Stimulated activated CD4-positive, alpha-beta T cell treated with anti-CD3 and anti-CD28 coated beads, Interleukin-1b, Interleukin-23, amount 100 ng/mL, for 24 hours (primary cell): ENCODE measurements at regions not wholly inside any gene's neighbourhood (a gene's known extent, or its start where the extent isn't known, plus 50 kb on each side); places are given as distances from the start of the nearest gene placed in this dataset.

ENCODE experiments used
- DNase-seq, 4 experiments: peaks; one replicate each; pipeline ENCODE4 v3.0.0-alpha.2; 2020; ENCODE audit warnings: low read depth in 4 of 4, low spot score in 1 of 4

- no peak for DNase-seq
These were observed 143.4 kb upstream of the CDH6 start for GRCh38 chr5:31049936-31050704.

- DNase-seq: no peak
These were observed 144.0 kb upstream of the CDH6 start for GRCh38 chr5:31049461-31049860.

- no peak for DNase-seq
These were observed 144.9 kb upstream of the CDH6 start for GRCh38 chr5:31048282-31049270.

- no peak for DNase-seq
These were observed 145.9 kb upstream of the CDH6 start for GRCh38 chr5:31047621-31048020.

GRCh38 chr5:31047007-31047406 is 146.5 kb upstream of the CDH6 start:
- no peak for DNase-seq

GRCh38 chr5:31036411-31036810 is 157.1 kb upstream of the CDH6 start:
- DNase-seq: no peak

- no peak for DNase-seq
These were observed 160.2 kb upstream of the CDH6 start for GRCh38 chr5:31033295-31033694.

GRCh38 chr5:31029925-31030324 is 163.6 kb upstream of the CDH6 start:
- DNase-seq: no peak

- DNase-seq: no peak
These were observed 165.8 kb upstream of the CDH6 start for GRCh38 chr5:31027721-31028120.

GRCh38 chr5:31023105-31023504 is 170.4 kb upstream of the CDH6 start:
- no peak for DNase-seq

GRCh38 chr5:31021181-31021624 is 172.3 kb upstream of the CDH6 start:
- DNase-seq: no peak

- DNase-seq: no peak
These were observed 185.3 kb upstream of the CDH6 start for GRCh38 chr5:31008231-31008630.

- DNase-seq: no peak
These were observed 185.8 kb upstream of the CDH6 start for GRCh38 chr5:31007672-31008071.

- DNase-seq: no peak
These were observed 193.2 kb upstream of the CDH6 start for GRCh38 chr5:31000287-31000686.

- DNase-seq: no peak
These were observed 195.8 kb upstream of the CDH6 start for GRCh38 chr5:30997681-30998080.

- no peak for DNase-seq
These were observed 198.6 kb upstream of the CDH6 start for GRCh38 chr5:30994902-30995301.

- no peak for DNase-seq
These were observed 199.3 kb upstream of the CDH6 start for GRCh38 chr5:30994176-30994575.

- DNase-seq: no peak
These were observed 202.0 kb upstream of the CDH6 start for GRCh38 chr5:30991462-30991861.

GRCh38 chr5:30981576-30981975 is 211.9 kb upstream of the CDH6 start:
- DNase-seq: no peak

- no peak for DNase-seq
These were observed 224.5 kb upstream of the CDH6 start for GRCh38 chr5:30968971-30969370.

- DNase-seq: no peak
These were observed 233.4 kb upstream of the CDH6 start for GRCh38 chr5:30960036-30960435.

GRCh38 chr5:30959238-30959637 is 234.2 kb upstream of the CDH6 start:
- DNase-seq: no peak
